CMK (cell line): ENCODE measurements at regions not wholly inside any gene's neighbourhood (a gene's known extent, or its start where the extent isn't known, plus 50 kb on each side); places are given as distances from the start of the nearest gene placed in this dataset.

ENCODE experiments used
- DNase-seq: peaks from one replicate; pipeline ENCODE4 v3.0.0-alpha.2; 2010; ENCODE audit warnings: low read depth

DNA sequence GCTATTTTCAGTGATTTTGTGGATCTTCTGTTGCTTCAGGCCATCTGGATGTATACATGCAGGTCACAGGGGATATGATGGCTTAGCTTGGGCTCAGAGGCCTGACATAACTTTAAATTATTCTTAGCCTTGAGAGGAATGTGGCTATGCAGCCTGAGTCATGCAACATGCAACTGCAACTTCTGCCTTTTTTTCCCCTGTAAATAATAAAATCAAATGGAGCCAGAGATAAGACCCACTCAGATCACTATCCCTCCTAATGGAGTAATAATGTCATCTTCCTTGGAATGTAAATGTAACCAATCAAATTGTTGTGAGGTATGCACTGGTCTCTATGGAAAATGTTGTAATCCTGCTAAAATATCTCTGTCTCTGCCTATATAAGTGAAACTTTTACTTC is 54.9 kb downstream of the MAGEB17 start:
- no peak for DNase-seq

DNA sequence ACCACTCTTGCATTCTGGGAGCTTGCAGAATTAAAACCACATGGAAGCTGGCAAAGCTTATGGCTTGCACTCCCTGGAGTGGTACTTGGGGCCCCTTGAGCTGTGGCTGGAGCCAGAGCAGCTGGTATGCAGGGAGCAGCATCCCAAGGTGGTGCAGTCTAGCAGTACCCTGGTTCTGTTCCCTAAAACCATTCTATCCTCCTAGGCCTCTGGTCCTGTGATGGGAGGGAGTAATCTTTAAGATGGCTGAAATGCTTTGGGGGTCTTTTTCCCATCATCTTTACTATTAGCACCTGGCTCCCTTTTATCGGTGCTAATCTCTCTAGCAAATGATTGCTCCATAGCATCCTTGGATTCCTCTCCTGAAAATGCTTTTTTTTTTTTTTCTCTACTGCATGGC is 56.1 kb downstream of the MAGEB17 start:
- DNase-seq: no peak

DNA sequence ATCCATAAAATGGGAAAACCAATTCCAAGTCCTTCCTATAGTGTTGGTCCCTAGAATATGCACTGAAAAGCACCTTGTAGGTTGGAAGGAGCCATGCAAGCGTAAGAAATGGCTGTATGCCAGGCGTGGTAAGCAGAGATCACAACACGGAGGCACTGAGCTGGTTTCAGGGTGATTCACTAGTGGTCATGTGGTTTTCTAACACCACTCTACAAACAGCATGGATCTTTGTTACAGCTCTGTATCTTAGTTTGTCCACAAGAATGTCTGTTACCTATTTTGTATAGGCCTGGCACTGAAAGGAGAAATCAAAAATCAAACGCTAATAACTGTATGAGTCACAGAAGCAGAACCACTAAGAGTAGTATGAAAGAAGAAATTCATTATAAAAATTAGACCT is 71.9 kb downstream of the MAGEB17 start:
- DNase-seq: no peak

DNA sequence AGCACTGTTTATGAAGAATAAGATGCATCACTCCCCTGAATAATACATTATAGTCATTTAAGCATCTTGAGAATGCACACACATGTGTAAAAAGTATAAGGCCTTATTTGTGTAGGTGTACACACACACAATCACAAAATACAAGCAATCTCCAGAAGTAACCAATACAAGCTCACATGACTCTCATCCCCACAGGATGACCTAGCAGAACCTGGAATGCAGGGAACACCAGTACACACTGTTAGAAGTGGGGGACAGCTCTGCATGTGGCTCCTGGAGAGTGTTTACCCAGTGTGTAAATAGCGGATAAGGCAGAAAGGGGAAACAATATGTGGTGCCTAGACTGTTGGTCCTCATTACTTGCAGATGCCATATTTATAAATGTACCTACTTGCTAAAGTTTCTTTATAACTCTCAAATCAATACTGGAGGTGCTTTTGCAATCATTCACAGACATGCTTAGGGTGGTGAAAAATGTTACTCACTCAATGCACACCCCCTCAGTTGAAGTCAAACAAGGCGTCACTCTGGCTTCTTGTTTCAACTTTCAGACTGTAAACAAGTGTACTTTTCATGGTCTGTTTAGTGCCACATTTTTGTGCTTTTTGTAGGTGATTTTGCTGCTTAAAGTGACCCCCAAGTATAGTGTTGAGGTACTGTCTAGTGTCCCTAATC is 73.1 kb downstream of the MAGEB17 start:
- DNase-seq: no peak

DNA sequence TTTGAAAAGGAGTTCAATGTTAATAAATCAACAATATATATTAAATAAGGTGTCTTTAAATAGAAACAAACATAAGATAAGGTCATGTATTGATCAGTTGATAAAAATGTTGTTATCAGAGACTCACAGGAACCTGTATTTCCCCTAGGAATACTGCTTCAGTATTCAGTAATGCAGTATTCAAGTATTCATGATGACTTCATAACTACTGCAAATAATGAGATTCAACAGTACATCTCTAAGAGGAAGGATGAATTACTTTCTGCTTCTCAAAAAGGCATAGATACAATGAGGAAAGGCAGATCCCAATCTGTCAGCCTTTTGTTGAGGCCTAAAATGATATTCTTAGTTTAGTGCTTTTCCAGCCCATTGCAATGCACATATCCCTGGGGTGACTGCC is 73.7 kb downstream of the MAGEB17 start:
- DNase-seq: no peak

DNA sequence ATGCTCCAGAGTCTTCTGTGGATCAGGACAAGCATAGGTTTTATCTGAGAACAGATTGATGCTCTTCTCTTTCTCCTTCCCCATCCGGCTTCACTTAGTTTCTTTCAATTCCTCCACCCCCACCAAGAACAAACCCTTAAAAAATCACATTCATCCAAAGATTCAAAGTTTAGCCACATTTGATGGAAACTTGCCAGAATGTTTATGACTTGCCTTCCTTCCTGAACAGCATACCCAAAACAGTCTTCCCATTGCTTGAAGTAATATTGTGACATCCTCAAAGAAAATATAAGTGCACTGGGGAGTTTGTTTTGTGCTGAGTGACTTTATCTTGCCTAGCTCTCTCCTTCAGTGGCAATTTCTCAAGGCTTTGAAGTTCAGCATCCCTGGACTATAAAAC is 83.0 kb downstream of the MAGEB17 start:
- no peak for DNase-seq

DNA sequence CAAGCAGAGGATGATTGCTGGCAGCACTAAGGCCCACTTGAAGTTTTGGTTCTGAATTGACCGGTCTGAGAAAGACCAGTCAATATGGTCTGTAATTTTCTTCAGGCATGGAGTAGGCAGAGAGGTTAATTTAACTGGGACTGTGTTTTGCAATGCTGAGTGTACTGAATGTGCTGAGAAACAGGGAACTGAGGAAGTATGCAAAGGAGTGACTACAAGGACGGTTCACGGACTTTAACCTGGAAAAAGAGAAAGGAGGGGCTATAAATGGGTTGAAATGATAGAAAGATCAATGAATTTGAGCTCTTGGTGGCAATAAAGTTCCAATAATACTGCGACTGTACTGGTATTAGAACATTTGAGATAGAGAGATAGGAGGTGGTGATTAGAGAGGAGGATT is 84.5 kb downstream of the MAGEB17 start:
- DNase-seq: no peak

DNA sequence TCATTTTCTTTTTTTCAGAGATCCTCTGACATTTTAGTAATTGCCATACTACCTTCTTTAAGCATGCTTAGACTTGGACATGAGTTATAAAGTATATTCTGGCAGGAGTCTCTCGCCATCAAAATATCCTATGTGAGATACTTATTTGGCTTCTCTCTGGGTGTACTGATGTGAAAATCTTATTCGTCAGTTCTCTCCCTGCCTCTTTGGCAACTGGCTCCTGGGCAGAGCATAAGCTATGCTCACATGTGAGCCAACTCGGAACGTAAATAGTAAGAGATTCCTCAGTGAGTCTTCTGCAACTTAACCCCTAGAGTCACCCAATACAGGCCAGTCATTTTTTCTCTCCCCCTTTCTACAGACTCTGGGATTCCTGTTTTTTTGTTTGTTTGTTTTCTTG is 91.6 kb downstream of the MAGEB17 start:
- DNase-seq: no peak

DNA sequence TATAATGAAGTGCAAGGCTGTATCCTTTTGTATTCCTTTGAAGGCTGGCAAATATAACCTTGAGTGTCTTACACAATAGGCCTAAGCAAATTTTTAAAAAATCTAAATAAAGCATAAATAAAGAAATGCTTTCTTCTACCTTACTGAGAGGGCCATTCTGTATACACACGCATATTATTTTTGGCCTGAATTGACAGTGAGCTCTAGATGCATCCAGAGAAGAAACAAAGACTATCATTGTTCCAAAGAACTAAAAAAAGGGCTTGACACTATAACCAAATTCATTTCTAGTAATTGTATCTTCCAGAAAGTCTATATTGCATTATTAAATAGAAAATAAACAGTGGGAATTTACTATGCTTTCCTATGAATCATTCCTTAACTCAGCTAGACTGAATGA is 100.2 kb downstream of the MAGEB17 start:
- no peak for DNase-seq

DNA sequence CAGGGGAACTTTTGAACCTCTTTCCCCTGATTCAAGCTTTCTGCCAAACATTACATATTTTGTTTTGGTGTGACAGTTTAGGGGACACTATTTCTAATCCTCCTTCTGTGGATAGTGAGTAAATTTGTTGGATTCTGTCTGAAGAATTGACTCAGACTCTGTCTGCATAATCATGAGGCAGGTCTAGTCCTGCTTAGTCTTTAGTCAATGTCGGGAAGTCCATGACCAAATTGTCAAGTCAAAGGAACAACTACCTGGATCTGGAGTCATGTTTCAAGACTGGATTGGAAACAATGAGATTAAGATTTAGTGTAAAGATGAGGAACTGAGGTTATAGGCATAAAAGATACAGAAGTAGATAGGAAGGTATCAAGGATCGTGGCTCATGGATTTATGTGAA is 100.9 kb downstream of the MAGEB17 start:
- no peak for DNase-seq

DNA sequence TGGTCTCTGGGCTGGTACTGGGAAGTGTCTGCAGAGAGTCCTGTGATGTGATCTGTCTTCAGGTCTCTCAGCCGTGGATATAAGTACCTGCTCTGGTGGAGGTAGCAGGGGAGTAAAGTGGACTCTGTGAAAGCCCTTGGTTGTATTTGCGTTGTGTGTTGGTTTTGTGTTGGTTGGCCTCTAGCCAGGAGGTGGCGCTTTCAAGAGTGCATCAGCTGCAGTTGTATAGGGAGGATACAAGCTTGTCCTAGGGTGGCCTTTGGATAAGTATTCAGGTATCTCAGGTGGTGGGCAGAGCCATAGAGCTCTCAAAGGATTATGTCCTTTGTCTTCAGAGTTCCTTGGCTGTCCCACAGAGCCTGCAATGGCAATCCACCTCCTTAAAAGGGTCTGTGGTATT is 111.6 kb downstream of the MAGEB17 start:
- no peak for DNase-seq

DNA sequence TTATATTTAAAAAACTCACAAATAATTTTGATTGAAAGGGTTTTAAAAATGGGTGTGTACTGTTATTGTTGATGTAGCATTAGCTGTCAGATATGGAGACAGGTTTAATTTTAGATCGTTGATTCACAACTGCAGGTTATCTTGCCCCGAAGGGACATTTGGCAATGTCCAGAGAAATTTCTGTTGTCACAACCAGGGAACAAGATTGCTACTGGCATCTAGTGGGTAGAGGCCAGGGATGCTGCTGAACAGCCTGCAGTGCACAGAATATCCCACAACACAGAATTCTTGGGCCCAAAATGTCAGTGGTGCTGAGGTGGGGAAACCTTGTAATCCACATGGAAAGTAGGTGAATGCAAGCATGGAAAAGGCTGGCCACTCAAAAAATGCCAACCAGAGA is 114.9 kb downstream of the MAGEB17 start:
- DNase-seq: no peak

DNA sequence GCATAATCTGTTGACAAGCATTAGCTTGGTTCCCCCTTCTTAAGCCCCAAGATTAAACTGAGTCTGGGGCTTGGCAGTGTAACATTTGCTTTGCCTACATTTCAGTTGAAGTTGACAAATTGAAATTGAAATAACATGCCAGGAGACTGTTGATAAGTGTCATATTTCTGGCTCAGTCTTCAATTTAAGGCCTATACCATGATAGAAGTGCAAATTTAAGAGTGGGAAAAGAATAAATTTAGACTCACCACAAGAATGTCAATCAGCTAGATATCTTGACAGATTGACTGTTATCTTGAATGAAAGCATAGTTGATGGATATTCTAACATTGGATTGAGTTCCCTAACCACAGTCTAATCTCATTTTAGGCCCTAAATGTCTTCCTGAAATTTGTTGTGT is 117.6 kb downstream of the MAGEB17 start:
- DNase-seq: no peak

DNA sequence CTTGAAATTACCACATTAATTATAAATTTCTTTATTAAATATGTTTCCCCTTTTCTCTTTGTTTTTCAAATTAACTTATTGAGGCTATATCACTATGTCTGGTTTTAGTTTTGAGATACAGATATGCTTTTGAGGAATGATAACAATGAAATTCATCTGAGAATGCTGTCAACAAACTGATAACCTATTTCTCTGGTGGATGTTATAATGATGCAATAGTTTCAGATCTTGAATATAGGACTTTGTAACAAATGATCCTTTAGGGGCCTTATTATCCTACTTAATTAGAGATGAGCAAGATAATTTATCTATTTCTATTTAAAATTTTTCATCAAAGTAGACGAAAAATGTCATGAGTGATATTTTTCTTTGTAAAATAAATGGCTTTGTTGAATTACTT is 123.7 kb downstream of the MAGEB17 start:
- DNase-seq: no peak

DNA sequence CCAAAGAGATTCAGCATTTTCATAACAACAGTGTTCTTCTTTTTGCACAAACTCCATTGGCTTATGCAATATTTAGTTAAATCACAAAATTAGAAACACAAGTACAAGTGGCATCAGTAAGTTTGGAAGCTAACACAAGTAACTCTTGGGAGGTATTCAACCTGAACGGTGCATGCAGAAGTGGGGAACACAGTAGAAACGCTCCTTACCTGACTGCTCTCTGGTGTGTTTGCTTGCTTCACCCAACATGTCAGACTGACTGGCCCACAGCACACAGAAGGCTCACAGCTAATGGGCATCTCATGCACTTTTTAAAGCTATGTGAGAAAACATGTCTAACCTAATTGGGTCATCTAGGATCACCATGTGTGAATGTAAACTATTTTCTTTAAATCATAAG is 133.6 kb downstream of the MAGEB17 start:
- no peak for DNase-seq

DNA sequence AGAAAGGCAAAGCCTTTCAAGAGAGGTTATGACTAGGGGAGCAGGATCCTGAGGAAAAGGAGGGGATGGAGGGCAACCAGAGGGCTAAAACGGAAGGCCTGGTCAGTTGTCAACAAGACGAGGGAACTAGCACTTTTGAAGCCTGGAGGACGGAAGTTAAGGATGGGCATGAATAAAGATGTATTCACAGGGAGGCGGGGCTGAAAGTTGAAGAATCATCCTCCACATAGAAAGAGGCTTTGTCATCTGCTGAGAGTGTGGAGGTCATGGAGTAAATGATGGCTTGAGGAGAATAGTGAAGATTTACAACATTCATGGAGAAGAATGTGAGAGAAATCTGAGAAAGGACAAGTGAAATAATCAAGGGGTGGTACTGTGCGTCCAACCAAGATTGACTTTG is 137.5 kb downstream of the MAGEB17 start:
- DNase-seq: no peak

DNA sequence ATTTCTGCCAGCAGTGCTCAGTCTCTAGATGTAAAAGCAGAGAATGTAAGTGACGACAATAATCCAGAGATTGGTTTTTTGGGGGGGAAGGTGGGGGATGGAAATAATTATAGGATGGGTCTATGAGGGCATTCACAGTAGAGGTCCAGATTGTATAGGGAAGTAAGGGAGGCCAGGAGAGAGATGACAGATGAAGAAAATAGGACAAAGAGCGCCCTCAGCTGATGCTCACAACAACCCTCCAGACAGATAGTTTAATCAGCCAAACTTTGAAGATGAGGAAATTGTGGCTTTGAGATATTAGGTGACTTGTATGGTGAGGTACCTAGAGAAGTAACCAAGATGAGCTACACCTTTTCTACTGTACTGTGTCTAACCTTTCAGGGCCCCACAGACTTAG is 137.9 kb downstream of the MAGEB17 start:
- no peak for DNase-seq

DNA sequence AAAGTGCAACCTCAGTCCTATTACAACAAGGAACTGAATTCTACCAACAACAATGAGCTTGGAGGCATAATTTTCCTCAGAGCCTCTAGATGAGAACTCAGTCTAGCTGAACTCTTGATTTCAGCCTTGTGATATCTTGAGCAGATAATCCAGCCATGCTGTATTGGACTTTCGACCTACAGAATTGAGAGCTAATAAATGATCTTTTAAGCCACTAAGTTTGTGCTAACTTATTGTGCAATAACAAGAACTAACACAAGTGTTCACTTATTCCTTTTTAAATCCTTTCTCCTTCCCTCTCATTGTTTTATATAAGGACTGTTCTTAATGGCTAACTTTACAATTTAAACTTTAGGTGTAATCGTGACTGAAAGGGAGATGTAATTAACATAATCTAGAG is 140.7 kb downstream of the MAGEB17 start:
- no peak for DNase-seq

DNA sequence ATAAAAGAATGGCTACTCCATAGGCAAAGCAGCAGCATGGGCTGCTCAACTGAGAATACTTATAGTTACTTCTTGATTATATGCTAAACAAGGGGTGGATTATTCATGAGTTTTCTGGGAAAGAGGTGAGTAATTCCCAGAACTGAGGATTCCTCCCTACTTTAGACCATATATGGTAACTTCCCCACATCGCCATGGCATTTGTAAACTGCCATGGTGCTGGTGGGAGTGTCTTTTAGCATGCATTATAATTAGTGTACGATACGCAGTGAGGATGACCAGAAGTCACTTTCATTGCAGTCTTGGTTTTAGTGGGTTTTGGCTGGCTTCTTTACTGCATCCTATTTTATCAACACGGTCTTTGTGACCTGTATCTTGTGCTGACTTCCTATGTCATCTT is 141.5 kb downstream of the MAGEB17 start:
- no peak for DNase-seq

DNA sequence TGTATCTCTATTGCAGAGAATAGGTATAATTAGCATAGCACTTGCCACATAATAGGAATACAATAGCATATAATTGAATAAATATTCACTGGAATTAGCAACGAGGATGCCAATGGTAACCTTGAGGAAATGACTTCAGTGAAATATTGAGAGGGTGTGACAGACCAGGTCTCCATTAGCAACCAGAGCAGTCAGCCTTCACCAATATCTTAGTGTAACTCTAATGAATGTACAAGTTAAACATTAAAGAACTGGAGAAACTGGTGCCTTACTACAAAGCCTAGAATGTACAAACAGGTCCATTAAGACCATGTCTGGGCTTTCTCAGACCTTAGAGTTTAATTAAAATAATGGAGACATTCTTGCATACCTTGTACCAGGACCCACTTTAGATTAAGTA is 143.0 kb downstream of the MAGEB17 start:
- no peak for DNase-seq

DNA sequence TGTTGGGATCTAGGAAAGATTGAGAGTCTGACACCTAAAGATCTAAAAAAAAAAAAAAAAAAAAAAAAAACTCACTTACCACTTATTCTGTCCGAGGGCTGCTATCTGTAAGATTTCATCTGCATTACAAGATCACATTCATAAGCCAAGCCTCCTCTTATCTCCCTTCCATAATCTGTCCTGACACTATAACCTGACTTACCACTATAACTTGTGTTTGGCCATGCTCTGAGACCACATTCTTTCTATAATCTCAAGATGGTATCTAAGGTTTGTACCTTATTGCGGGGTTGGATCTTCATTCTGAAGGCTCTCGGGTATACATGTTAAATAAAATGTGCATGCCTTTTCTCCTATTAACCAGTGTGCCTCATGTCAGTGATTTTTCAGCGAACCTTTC is 144.4 kb downstream of the MAGEB17 start:
- no peak for DNase-seq

DNA sequence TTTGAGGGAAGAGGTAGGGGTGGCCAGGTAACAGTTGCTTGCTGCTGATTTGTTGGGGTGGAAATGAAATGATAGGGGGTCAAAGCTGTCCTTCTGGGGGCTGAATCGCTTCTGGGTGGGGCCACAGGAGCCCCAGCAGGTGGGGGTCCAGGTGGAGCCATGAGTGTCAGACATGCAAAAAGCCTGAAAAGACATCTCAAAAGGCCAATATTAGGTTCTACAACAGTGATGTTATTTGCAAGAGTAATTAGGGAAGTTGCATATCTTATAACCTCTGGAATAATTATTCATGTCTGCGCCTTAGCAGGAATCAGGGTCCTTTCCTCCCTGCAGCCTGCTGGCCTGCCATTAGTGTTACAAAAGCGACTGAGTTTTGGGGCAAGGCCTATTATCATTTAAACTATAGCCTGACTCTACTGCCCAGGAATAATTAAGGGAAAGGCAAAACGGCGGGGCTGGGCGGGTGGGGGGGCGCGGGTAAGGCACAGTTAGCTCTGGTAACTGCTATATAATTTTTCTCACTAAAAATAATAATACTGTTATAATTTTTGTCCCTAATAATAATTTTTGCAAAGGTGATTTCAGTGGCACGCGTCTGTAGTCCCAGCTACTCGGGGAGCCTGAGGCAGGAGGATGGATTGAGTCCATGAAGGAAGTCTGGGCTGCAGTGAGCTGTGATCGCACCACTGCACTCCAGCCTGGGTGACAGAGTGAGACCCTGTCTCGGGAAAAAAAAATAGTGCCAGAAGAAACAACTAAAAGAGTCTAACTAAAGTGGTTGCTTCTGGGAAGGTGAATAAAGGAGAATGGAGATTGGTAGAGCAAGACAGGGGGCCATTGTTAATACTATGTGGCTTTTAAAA is 145.7 kb downstream of the MAGEB17 start:
- no peak for DNase-seq

DNA sequence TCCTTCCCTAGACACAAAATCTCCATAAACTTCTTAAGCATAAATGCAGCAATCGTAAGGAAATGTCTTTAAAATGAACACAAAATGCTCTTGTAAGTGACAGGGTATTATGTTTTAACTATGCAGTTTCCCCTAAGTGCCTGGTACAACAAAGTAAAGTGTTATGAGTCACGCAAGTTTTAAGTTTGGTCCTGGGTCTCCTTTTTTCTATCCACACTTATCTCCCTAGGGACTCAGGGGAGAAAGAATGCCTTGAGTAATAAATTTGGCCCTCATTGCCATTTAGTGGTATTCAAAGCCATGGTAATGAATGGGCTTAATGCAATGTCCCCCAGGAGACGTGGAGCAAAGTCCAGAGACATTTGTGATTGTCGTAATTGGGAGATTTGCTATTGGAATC is 149.1 kb downstream of the MAGEB17 start:
- DNase-seq: no peak

DNA sequence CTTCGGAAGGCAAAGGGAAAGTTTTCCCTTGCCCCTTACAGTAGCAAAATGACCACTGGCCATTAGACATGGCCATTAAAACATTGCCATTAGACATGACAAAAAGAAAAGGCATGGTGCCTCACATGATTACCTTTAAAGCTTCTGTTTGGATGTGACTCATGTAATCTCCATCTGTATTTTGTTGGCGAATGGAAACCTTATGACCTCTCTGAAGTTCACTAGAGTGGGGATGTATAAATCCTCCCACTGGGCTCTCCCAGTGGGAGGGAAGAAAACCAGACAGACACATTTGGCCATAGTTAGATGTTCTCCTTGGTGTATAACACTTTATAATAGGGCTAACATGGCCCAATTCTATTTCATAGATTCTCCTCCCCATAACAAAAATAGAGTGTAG is 152.6 kb downstream of the MAGEB17 start:
- no peak for DNase-seq
